ENCODE measurements at regions not wholly inside any gene's neighbourhood (a gene's known extent, or its start where the extent isn't known, plus 50 kb on each side); places are given as distances from the start of the nearest gene placed in this dataset.

- no peak overlapping the region for H4K91ac ChIP-seq (replicated peaks; ENCODE audit: insufficient read length, low read length)
- H2BK12ac ChIP-seq (ENCODE audit: low read depth, low read length), result no peak overlapping the region
- no peaks in the 10 kb centered on the region for H3K27me3 ChIP-seq (replicated peaks in 1 of 4; ENCODE audit: control insufficient read depth in 3 of 4, extremely low read depth in 1 of 4, insufficient read depth in 3 of 4, low read length in 3 of 4)
- H2AK5ac ChIP-seq (ENCODE audit: low read depth, low read length), result no peak overlapping the region
- H3K27ac ChIP-seq (ENCODE audit: low read depth, low read length), result no peak overlapping the region
- no peaks in the 10 kb centered on the region for H3K23me2 ChIP-seq (ENCODE audit: low read depth, low read length)
- H3K4me1 ChIP-seq (replicated peaks in 1 of 4; ENCODE audit: control insufficient read depth in 3 of 4, insufficient read depth in 4 of 4, low read length in 3 of 4), result peaks cover 2 to 10% (median 3%) of the 10 kb centered on the region in 4 experiments; a peak in 3 of 7 replicates
- POLR2A ChIA-PET (ENCODE audit: partially characterized antibody), result no interaction called here
- no peaks in the 10 kb centered on the region for H3K9me3 ChIP-seq (ENCODE audit: insufficient read depth in 2 of 2, low read depth in 1 of 2, low read length in 1 of 2)
- H3K56ac ChIP-seq (replicated peaks; ENCODE audit: insufficient read length, low read depth, low read length), result no peak overlapping the region
- no peak overlapping the region for H2AFZ ChIP-seq (ENCODE audit: low read length)
- H2BK15ac ChIP-seq (ENCODE audit: low read length), result no peak overlapping the region
- FAIRE-seq (no peak), DNase-seq (ENCODE audit: low read depth in 1 of 2, low spot score in 2 of 2) (no peak)
- no peak overlapping the region for H3K4ac ChIP-seq (replicated peaks; ENCODE audit: insufficient read length, low read depth, low read length)
- H3K4me3 ChIP-seq (ENCODE audit: extremely low read depth in 1 of 4, insufficient read depth in 2 of 4, low read depth in 3 of 4, low read length in 4 of 4), result no peak overlapping the region
- H2BK5ac ChIP-seq (ENCODE audit: low read depth, low read length), result no peak overlapping the region
- H2BK20ac ChIP-seq (ENCODE audit: low read length), result no peak overlapping the region
- no peak overlapping the region for H4K5ac ChIP-seq (ENCODE audit: insufficient read length, low read depth, low read length)
- no peaks in the 10 kb centered on the region for H3K36me3 ChIP-seq (ENCODE audit: control insufficient read depth in 2 of 4, insufficient read depth in 4 of 4, low read length in 3 of 4)
- no peaks in the 10 kb centered on the region for H3K79me2 ChIP-seq (ENCODE audit: control insufficient read depth in 1 of 2, insufficient read depth in 2 of 2, low read length in 2 of 2)
- no peak overlapping the region for H3K23ac ChIP-seq (ENCODE audit: insufficient read length)
- H3K79me1 ChIP-seq (ENCODE audit: low read depth, low read length), result no peaks in the 10 kb centered on the region
- CTCF ChIA-PET (ENCODE audit: partially characterized antibody), result interaction anchor here (0.6 to 0.7 kb wide), 5 partner anchors 66 to 693 kb away, joined by 3 to 4 read pairs (median 4); no protein-coding TSS in a partner anchor
- no peaks in the 10 kb centered on the region for H4K20me1 ChIP-seq (replicated peaks in 1 of 2; ENCODE audit: control insufficient read depth in 1 of 2, insufficient read depth in 2 of 2, low read length in 2 of 2)
- no peak overlapping the region for H3K14ac ChIP-seq (ENCODE audit: insufficient read length)
- H4K8ac ChIP-seq (ENCODE audit: extremely low read depth, insufficient read depth, low read length), result no peak overlapping the region
- no peak overlapping the region for H3K4me2 ChIP-seq (ENCODE audit: insufficient read depth in 1 of 2, low read depth in 2 of 2, low read length in 2 of 2)
- no peak overlapping the region for H2BK120ac ChIP-seq (replicated peaks; ENCODE audit: low read depth, low read length)
- no peak overlapping the region for H3K18ac ChIP-seq (ENCODE audit: extremely low read depth, low read length)
- no peak overlapping the region for H3K9ac ChIP-seq (replicated peaks in 1 of 4; ENCODE audit: extremely low read depth in 1 of 4, low read depth in 3 of 4, low read length in 3 of 4)
- TF ChIP-seq ASH2L (IDR thresholded peaks at IDR 0.05; ENCODE audit: low read length) (no peak), CREB1 (IDR thresholded peaks at IDR 0.05) (no peak), KDM4A (IDR thresholded peaks at IDR 0.05; ENCODE audit: low read depth, low read length, severe bottlenecking) (no peak), BRCA1 (IDR thresholded peaks at IDR 0.05; ENCODE audit: low read depth, low read length) (no peak), SIRT6 (IDR thresholded peaks at IDR 0.05; ENCODE audit: low read length) (no peak), CBX5 (IDR thresholded peaks at IDR 0.05; ENCODE audit: low read depth, low read length) (no peak), SRF (IDR thresholded peaks at IDR 0.05; ENCODE audit: low read depth, low read length) (no peak), USF2 (IDR thresholded peaks at IDR 0.05; ENCODE audit: low read length) (no peak), TAF7 (optimal IDR thresholded peaks at IDR 0.05; ENCODE audit: borderline replicate concordance, low read depth, low read length) (no peak), GTF2F1 (IDR thresholded peaks at IDR 0.05; ENCODE audit: borderline replicate concordance, low read depth, low read length) (no peak), EP300 (IDR thresholded peaks at IDR 0.05; ENCODE audit: borderline replicate concordance in 1 of 2, low read depth in 2 of 2, low read length in 2 of 2) (no peak), RFX5 (IDR thresholded peaks at IDR 0.05; ENCODE audit: borderline replicate concordance, low read depth, low read length) (no peak), MAX (IDR thresholded peaks at IDR 0.05) (no peak), E2F6 (IDR thresholded peaks at IDR 0.05) (no peak), SP1 (IDR thresholded peaks at IDR 0.05; ENCODE audit: low read depth, low read length) (no peak)
These were observed 325.8 kb upstream of the CDH6 start for GRCh38 chr5:30867711-30868110.

All from H1 (cell line).